ENCODE measurements at regions not wholly inside any gene's neighbourhood (a gene's known extent, or its start where the extent isn't known, plus 50 kb on each side); places are given as distances from the start of the nearest gene placed in this dataset.
"Not testable (repeated sequence)": the region's sequence is repeated elsewhere in the genome, so short reads cannot be mapped to it uniquely, and the experiment has no call there.

GRCh38 chr1:206375552-206375951 lies 94.7 kb upstream of the IKBKE start:
- BruUV-seq (replicated peaks); CTCF ChIA-PET; H3K27ac Mint-ChIP-seq (ENCODE audit: unreplicated experiment); H3K27me3 Mint-ChIP-seq (ENCODE audit: insufficient read depth, unreplicated experiment); DNase-seq; H3K36me3 Mint-ChIP-seq (ENCODE audit: insufficient read depth, unreplicated experiment); H3K9me3 ChIP-seq; POLR2A ChIA-PET; H3K4me1 Mint-ChIP-seq (ENCODE audit: low read depth, unreplicated experiment); H3K4me1 ChIP-seq; intact Hi-C loops (cut with micrococcal nuclease; ENCODE audit: unreplicated experiment); H3K9me3 Mint-ChIP-seq (ENCODE audit: unreplicated experiment); H3K36me3 ChIP-seq (ENCODE audit: control insufficient read depth, insufficient read depth, low read length); H3K27me3 ChIP-seq (replicated peaks; ENCODE audit: control insufficient read depth, insufficient read depth, low read length); H3K4me3 Mint-ChIP-seq (ENCODE audit: unreplicated experiment); H3K4me3 ChIP-seq (ENCODE audit: low read depth, low read length): not testable (repeated sequence)

GRCh38 chr1:206378506-206378905 lies 91.8 kb upstream of the IKBKE start:
- H3K36me3 Mint-ChIP-seq (ENCODE audit: insufficient read depth, unreplicated experiment); DNase-seq; H3K4me1 Mint-ChIP-seq (ENCODE audit: low read depth, unreplicated experiment); H3K4me3 ChIP-seq (ENCODE audit: low read depth, low read length); CTCF ChIA-PET; H3K4me3 Mint-ChIP-seq (ENCODE audit: unreplicated experiment); H3K9me3 ChIP-seq; BruUV-seq (replicated peaks); H3K27me3 ChIP-seq (replicated peaks; ENCODE audit: control insufficient read depth, insufficient read depth, low read length); POLR2A ChIA-PET; H3K27me3 Mint-ChIP-seq (ENCODE audit: insufficient read depth, unreplicated experiment); H3K27ac Mint-ChIP-seq (ENCODE audit: unreplicated experiment); H3K36me3 ChIP-seq (ENCODE audit: control insufficient read depth, insufficient read depth, low read length); H3K4me1 ChIP-seq; H3K9me3 Mint-ChIP-seq (ENCODE audit: unreplicated experiment); intact Hi-C loops (cut with micrococcal nuclease; ENCODE audit: unreplicated experiment): not testable (repeated sequence)

GRCh38 chr1:206379245-206379644 lies 91.0 kb upstream of the IKBKE start:
- H3K4me1 ChIP-seq; BruUV-seq (replicated peaks); H3K27me3 Mint-ChIP-seq (ENCODE audit: insufficient read depth, unreplicated experiment); H3K27ac Mint-ChIP-seq (ENCODE audit: unreplicated experiment); H3K4me3 ChIP-seq (ENCODE audit: low read depth, low read length); CTCF ChIA-PET; H3K36me3 Mint-ChIP-seq (ENCODE audit: insufficient read depth, unreplicated experiment); DNase-seq; H3K27me3 ChIP-seq (replicated peaks; ENCODE audit: control insufficient read depth, insufficient read depth, low read length); H3K9me3 ChIP-seq; intact Hi-C loops (cut with micrococcal nuclease; ENCODE audit: unreplicated experiment); H3K9me3 Mint-ChIP-seq (ENCODE audit: unreplicated experiment); H3K36me3 ChIP-seq (ENCODE audit: control insufficient read depth, insufficient read depth, low read length); POLR2A ChIA-PET; H3K4me1 Mint-ChIP-seq (ENCODE audit: low read depth, unreplicated experiment); H3K4me3 Mint-ChIP-seq (ENCODE audit: unreplicated experiment): not testable (repeated sequence)

- H3K4me1 Mint-ChIP-seq (ENCODE audit: low read depth, unreplicated experiment); BruUV-seq (replicated peaks); POLR2A ChIA-PET: not testable (repeated sequence)
Measured at GRCh38 chr1:206380163-206380790, 90.0 kb upstream of the IKBKE start.

GRCh38 chr1:206380791-206381610 lies 89.3 kb upstream of the IKBKE start:
- H3K4me1 ChIP-seq; BruUV-seq (replicated peaks); H3K27me3 ChIP-seq (replicated peaks; ENCODE audit: control insufficient read depth, insufficient read depth, low read length); H3K4me1 Mint-ChIP-seq (ENCODE audit: low read depth, unreplicated experiment); H3K27ac Mint-ChIP-seq (ENCODE audit: unreplicated experiment); H3K9me3 Mint-ChIP-seq (ENCODE audit: unreplicated experiment); intact Hi-C loops (cut with micrococcal nuclease; ENCODE audit: unreplicated experiment); CTCF ChIA-PET; POLR2A ChIA-PET; H3K36me3 Mint-ChIP-seq (ENCODE audit: insufficient read depth, unreplicated experiment); H3K4me3 ChIP-seq (ENCODE audit: low read depth, low read length); H3K36me3 ChIP-seq (ENCODE audit: control insufficient read depth, insufficient read depth, low read length); DNase-seq; H3K27me3 Mint-ChIP-seq (ENCODE audit: insufficient read depth, unreplicated experiment); H3K9me3 ChIP-seq; H3K4me3 Mint-ChIP-seq (ENCODE audit: unreplicated experiment): not testable (repeated sequence)

More at GRCh38 chr1:206380163-206380790, 90.0 kb upstream of the IKBKE start:
- H3K36me3 ChIP-seq (ENCODE audit: control insufficient read depth, insufficient read depth, low read length); H3K4me3 Mint-ChIP-seq (ENCODE audit: unreplicated experiment); H3K27ac Mint-ChIP-seq (ENCODE audit: unreplicated experiment); H3K9me3 ChIP-seq; H3K9me3 Mint-ChIP-seq (ENCODE audit: unreplicated experiment); CTCF ChIA-PET; H3K36me3 Mint-ChIP-seq (ENCODE audit: insufficient read depth, unreplicated experiment); H3K27me3 ChIP-seq (replicated peaks; ENCODE audit: control insufficient read depth, insufficient read depth, low read length); H3K4me1 ChIP-seq; DNase-seq; intact Hi-C loops (cut with micrococcal nuclease; ENCODE audit: unreplicated experiment); H3K27me3 Mint-ChIP-seq (ENCODE audit: insufficient read depth, unreplicated experiment); H3K4me3 ChIP-seq (ENCODE audit: low read depth, low read length): not testable (repeated sequence)
